Neural cell (in vitro differentiated cells): ENCODE measurements at regions not wholly inside any gene's neighbourhood (a gene's known extent, or its start where the extent isn't known, plus 50 kb on each side); places are given as distances from the start of the nearest gene placed in this dataset.

Experiments used
- H2AFZ ChIP-seq: fragments of 200-600, 300-800 bp; sonication (generic), shearing (Covaris generic); 2 replicates; pipeline ENCODE4 v1.6.0; 2014; ENCODE audit warnings: low read depth, mild to moderate bottlenecking, antibody characterized with exemption, low read length, moderate library complexity
- H3F3A ChIP-seq: fragments of 200-600 bp; shearing (Covaris generic); 2 replicates; pipeline ENCODE4 v1.6.1; 2016; ENCODE audit warnings: mild to moderate bottlenecking, moderate library complexity, mixed read lengths, antibody characterized with exemption, low read length; ENCODE audit not compliant: insufficient read depth, poor library complexity, severe bottlenecking
- H3K27ac ChIP-seq: fragments of 200-600, 300-800 bp; sonication (generic), shearing (Covaris generic); 2 replicates; pipeline ENCODE4 v1.5.1; 2014; ENCODE audit warnings: mild to moderate bottlenecking, low read length, moderate library complexity
- H3K27me3 ChIP-seq: fragments of 300-800, 200-600 bp; sonication (generic), shearing (Covaris generic); 2 replicates; pipeline ENCODE4 v1.6.0; 2014; ENCODE audit warnings: mild to moderate bottlenecking, low read depth, low read length, moderate library complexity; ENCODE audit not compliant: insufficient read depth
- H3K36me3 ChIP-seq: fragments of 300-800, 200-600 bp; sonication (generic), shearing (Covaris generic); 2 replicates; pipeline ENCODE4 v1.5.1; 2014; ENCODE audit warnings: mild to moderate bottlenecking, antibody characterized with exemption, low read length, moderate library complexity; ENCODE audit not compliant: insufficient read depth
- H3K4me2 ChIP-seq: fragments of 300-800, 200-600 bp; sonication (generic), shearing (Covaris generic); 2 replicates; pipeline ENCODE4 v1.6.0; 2014; ENCODE audit warnings: mild to moderate bottlenecking, low read length
- H3K4me3 ChIP-seq: fragments of 300-800, 200-600 bp; sonication (generic), shearing (Covaris generic); 2 replicates; pipeline ENCODE4 v1.5.1; 2014; ENCODE audit warnings: mild to moderate bottlenecking, low read length, moderate library complexity
- H3K79me2 ChIP-seq: fragments of 200-600 bp; shearing (Covaris generic); replicated peaks from 2 replicates; pipeline ENCODE4 v1.6.0; 2014; ENCODE audit warnings: mild to moderate bottlenecking, low read length, moderate library complexity; ENCODE audit not compliant: insufficient read depth
- H3K9ac ChIP-seq: fragments of 300-800, 200-600 bp; sonication (generic), shearing (Covaris generic); 2 replicates; pipeline ENCODE4 v1.6.1; 2016; ENCODE audit warnings: mild to moderate bottlenecking, low read length, mixed read lengths
- H3K9me2 ChIP-seq: fragments of 200-600 bp; shearing (Covaris generic); 2 replicates; pipeline ENCODE4 v1.6.1; 2016; ENCODE audit warnings: mild to moderate bottlenecking, low read length, mixed read lengths; ENCODE audit not compliant: insufficient read depth
- H3K9me3 ChIP-seq: fragments of 200-600, 300-800 bp; sonication (generic), shearing (Covaris generic); 2 replicates; pipeline ENCODE4 v1.6.1; 2016; ENCODE audit warnings: mild to moderate bottlenecking, mixed run types, low read length, moderate library complexity, mixed read lengths
- H4K20me1 ChIP-seq: fragments of 200-600 bp; shearing (Covaris generic); 2 replicates; pipeline ENCODE4 v1.6.1; 2016; ENCODE audit warnings: mild to moderate bottlenecking, mixed run types; ENCODE audit not compliant: insufficient read depth
- CTCF ChIP-seq: fragments of 450-650 bp; IDR thresholded peaks from 2 replicates; pipeline ENCODE4 v1.5.1; 2014; ENCODE audit warnings: antibody characterized with exemption, mild to moderate bottlenecking, moderate library complexity; ENCODE audit not compliant: poor library complexity, severe bottlenecking
- EP300 ChIP-seq: fragments of 450-650 bp; conservative IDR thresholded peaks from 2 replicates; pipeline ENCODE4 v1.6.1; 2014; ENCODE audit warnings: antibody characterized with exemption, mild to moderate bottlenecking, moderate library complexity; ENCODE audit not compliant: poor library complexity, severe bottlenecking
- EZH2 ChIP-seq: fragments of 200-600, 300-800 bp; shearing (Covaris generic), sonication (generic); IDR thresholded peaks from 2 replicates; pipeline ENCODE4 v1.6.1; 2014; ENCODE audit warnings: antibody characterized with exemption, low read length, borderline replicate concordance, mild to moderate bottlenecking; ENCODE audit not compliant: insufficient read depth, poor library complexity, severe bottlenecking
- MXI1 ChIP-seq: fragments of 450-650 bp; conservative IDR thresholded peaks from 2 replicates; pipeline ENCODE4 v1.6.1; 2014; ENCODE audit warnings: antibody characterized with exemption, mild to moderate bottlenecking; ENCODE audit not compliant: poor library complexity, severe bottlenecking
- POLR2AphosphoS5 ChIP-seq: IDR thresholded peaks from 2 replicates; pipeline ENCODE4 v1.6.1; 2012
- RAD21 ChIP-seq: fragments of 450-650 bp; conservative IDR thresholded peaks from 2 replicates; pipeline ENCODE4 v1.6.1; 2014; ENCODE audit warnings: antibody characterized with exemption, mild to moderate bottlenecking, moderate library complexity
- REST ChIP-seq: IDR thresholded peaks from 2 replicates; pipeline ENCODE4 v1.6.1; 2012; ENCODE audit warnings: borderline replicate concordance
- SMC3 ChIP-seq: fragments of 450-650 bp; conservative IDR thresholded peaks from 2 replicates; pipeline ENCODE4 v1.6.1; 2014; ENCODE audit warnings: antibody characterized with exemption, mild to moderate bottlenecking, moderate library complexity; ENCODE audit not compliant: poor library complexity
- TAF1 ChIP-seq: IDR thresholded peaks from 2 replicates; pipeline ENCODE4 v1.6.1; 2012; ENCODE audit warnings: low read depth

GRCh38 chr9:107218829-107219485 lies 64.1 kb upstream of the RAD23B start:
- no peak for TF ChIP-seq MXI1
- TF ChIP-seq TAF1 = no peak
- TF ChIP-seq EZH2 = no peak
- no peak for TF ChIP-seq EP300
- TF ChIP-seq SMC3 = no peak
- TF ChIP-seq RAD21 = no peak
- no peak for TF ChIP-seq CTCF
- no peak for TF ChIP-seq REST
- TF ChIP-seq POLR2AphosphoS5 = no peak
- no peak overlapping the region for H3K4me2 ChIP-seq
- no peaks in the 10 kb centered on the region for H3K9me3 ChIP-seq
- H3K27me3 ChIP-seq = peaks cover 13% of the 10 kb centered on the region
- H3K27ac ChIP-seq = no peak overlapping the region
- H4K20me1 ChIP-seq = no peaks in the 10 kb centered on the region
- H3K36me3 ChIP-seq = no peaks in the 10 kb centered on the region
- H3F3A ChIP-seq = no peaks in the 10 kb centered on the region
- no peaks in the 10 kb centered on the region for H3K79me2 ChIP-seq
- no peak overlapping the region for H3K4me3 ChIP-seq
- no peak overlapping the region for H2AFZ ChIP-seq
- no peaks in the 10 kb centered on the region for H3K9me2 ChIP-seq
- no peak overlapping the region for H3K9ac ChIP-seq

GRCh38 chr9:107219486-107220077 lies 63.5 kb upstream of the RAD23B start:
- Histone ChIP-seq H3K27ac (no peak overlapping the region), H3K36me3 (no peaks in the 10 kb centered on the region), H3K9ac (no peak overlapping the region), H3K4me3 (no peak overlapping the region), H3K27me3 (peaks cover 13% of the 10 kb centered on the region), H3K79me2 (no peaks in the 10 kb centered on the region), H3K9me3 (no peaks in the 10 kb centered on the region), H3K4me2 (no peak overlapping the region), H3F3A (no peaks in the 10 kb centered on the region), H2AFZ (no peak overlapping the region), H3K9me2 (no peaks in the 10 kb centered on the region), H4K20me1 (no peaks in the 10 kb centered on the region)
- no peak for TF ChIP-seq EZH2
- TF ChIP-seq TAF1 = no peak
- no peak for TF ChIP-seq REST
- no peak for TF ChIP-seq RAD21
- no peak for TF ChIP-seq CTCF
- TF ChIP-seq MXI1 = no peak
- TF ChIP-seq EP300 = no peak
- no peak for TF ChIP-seq POLR2AphosphoS5
